ENCODE measurements at regions not wholly inside any gene's neighbourhood (a gene's known extent, or its start where the extent isn't known, plus 50 kb on each side); places are given as distances from the start of the nearest gene placed in this dataset.

DNA sequence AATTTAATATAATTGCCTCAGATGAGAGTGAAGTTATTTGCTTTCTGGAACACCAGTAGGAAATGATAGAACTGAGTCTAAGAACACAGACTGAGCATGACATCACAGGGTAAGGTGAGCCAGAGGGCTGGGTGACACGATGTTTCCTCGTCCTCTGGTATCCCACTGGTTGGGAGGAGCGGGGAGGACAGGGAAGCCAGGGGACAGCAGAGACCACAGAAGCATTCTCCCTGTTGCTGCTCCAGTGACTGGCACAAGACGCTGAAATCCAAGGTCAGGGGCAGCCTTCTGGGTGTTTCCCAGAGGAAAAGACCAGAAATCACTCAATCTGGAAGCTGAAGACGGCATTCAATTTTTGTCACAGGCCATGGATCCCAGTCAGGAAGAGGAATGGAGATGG, 363.4 kb upstream of the SOX11 start:
- TF ChIP-seq EZH2 (IDR thresholded peaks at IDR 0.05) = no peak
- no peak for TF ChIP-seq POLR2AphosphoS5 (IDR thresholded peaks at IDR 0.05; ENCODE audit: borderline replicate concordance, low read depth, low read length)
